HG03432 (cell line): ENCODE measurements at regions not wholly inside any gene's neighbourhood (a gene's known extent, or its start where the extent isn't known, plus 50 kb on each side); places are given as distances from the start of the nearest gene placed in this dataset.

Experiments
- ATAC-seq: cut with Tn5 transposase; IDR thresholded peaks from one replicate; pipeline ENCODE4 v1.9.1; 2021; ENCODE audit warnings: mild to moderate bottlenecking, moderate library complexity; ENCODE audit not compliant: unreplicated experiment

DNA sequence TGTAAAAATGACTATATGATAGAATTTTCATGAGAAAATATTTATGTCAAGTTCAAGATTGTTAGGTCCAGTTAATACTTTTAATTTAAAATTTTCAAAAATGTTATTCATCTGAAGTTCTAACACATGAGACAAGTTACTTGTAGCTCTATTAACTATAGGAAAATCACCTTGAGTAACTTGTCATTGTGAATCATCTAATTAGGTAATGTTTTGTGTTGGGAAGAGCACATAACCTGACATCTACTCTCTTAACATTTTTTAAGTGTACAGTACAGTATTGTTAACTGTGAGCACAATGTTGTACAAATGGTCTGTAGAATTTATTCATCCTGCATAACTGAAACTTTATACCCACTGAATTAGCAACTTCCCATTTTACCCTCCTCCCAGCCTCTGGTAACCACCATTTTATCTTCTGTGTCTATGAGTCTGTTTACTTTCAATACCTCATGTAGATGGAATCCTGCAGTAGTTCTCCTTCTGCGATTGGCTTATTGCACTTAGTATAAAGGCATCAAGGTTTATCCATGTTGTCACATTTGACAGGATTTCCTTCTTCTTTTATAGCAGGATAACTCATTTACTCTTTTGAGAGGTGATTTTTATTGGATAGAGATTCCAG, 54.6 kb downstream of the ARL4A start:
- ATAC-seq: no peak

DNA sequence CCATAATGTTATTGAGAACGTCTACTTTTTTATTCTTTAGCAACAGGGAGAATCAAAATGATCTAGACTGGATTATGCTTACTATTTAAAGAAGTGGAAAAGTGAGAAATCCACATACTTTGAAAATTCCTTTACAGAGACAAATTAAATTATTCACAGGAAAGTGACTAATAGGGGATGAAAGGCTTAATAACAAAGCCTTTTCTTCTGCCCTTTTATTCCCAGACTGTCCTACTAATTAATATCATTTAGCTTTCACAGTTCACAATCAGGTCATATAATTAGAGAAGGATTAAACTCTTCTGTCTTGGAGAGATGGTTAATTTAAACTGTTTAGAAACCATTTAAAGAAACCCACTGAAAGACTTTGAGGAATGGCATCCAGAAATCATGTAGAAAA, 58.8 kb downstream of the ARL4A start:
- no peak for ATAC-seq

DNA sequence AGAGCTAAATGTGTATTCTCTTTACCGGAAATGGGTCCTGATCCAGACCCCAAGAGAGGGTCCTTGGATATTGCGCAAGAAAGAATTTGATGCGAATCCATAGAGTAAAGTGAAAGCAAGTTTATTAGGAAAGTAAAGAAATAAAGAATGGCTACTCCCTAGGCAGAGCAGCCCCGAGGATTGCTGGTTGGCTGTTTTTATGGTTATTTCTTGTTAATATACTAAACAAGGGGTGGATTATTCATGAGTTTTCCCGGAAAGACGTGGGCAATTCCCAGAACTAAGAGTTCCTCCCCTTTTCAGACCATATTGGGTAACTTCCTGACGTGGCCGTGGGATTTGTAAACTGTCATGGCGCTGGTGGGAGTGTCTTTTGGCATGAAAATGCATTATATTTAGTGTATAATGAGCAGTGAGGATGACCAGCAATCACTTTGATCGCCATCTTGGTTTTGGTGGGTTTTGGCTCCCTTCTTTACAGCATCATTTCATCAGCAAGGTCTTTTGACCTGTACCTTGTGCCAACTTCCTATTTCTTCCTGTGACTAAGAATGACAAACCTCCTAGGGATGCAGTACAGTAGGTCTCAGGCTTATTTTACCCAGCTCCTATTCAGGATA, 60.4 kb downstream of the ARL4A start:
- no peak for ATAC-seq

DNA sequence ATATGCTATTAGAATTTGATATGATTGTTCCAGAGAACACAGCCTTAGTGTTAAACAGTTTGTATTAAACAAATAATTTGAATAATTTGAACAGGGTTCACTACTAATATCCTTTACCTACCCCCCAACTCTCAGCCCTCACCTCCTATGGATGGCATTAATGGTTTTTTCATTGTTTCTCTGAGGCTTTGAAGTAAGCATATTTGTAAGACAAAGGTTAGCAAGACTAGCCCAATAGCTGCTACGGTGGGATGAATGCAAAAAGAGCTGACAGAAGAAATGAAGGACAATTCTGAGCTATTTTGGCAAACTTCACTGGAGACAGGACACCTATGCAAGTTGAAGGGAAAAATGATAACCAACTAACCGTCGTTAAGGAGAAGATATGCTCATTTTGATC, 61.6 kb downstream of the ARL4A start:
- no peak for ATAC-seq

DNA sequence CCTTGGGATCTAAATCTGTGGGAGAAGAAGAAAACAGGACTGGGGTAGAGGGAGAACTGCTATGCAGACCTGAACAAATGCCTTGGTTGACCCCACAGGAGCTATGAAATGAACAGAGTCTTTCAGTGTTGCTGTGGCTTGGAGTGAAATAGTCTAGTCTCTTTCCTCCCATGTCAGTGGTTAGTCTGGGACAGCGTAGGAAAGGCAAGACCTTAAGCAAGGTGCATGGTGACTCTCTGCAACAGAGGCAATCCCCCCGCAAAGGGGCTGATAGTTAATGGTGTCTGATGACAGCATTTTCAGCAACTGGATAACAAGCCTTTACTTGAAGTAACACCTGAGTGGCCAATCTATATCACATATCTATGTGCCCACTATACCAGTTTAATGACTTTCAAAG, 62.3 kb downstream of the ARL4A start:
- ATAC-seq: no peak

DNA sequence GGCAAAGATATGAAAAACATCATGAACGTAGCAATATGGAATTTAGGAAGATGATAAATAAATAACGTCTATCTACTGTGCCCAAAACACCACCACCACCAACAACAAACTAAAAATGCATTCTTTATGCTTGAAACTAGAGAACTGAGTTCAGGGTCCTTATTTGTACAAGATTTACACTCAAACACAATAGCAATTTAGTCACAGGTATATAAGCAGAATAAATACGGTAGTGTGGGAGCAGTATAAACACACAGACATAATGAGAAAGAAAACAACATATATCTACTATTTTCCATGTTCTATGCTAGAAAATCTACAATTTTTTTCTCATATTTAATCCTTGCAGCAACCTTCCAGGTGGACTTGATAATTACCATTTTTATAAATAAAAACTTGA, 64.3 kb downstream of the ARL4A start:
- no peak for ATAC-seq

DNA sequence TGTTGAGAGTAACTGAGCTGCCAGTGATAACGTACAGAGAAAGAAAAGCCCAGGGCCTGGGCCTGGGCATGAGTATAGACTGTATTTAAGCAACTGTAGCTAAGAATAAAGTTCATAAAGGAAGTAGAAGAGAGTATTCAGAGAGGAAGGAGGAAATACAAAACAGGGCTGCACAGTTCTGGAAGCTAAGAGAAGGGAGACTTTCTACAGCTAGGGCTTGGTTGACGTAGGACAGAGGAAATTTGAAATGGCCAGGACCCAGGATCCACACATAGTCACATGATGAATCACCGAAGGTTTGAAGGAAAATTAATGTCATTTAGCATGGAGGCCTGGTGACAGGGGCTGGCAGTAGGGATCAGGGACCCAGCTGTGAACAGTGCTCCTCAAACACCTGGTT, 66.7 kb downstream of the ARL4A start:
- ATAC-seq: no peak

DNA sequence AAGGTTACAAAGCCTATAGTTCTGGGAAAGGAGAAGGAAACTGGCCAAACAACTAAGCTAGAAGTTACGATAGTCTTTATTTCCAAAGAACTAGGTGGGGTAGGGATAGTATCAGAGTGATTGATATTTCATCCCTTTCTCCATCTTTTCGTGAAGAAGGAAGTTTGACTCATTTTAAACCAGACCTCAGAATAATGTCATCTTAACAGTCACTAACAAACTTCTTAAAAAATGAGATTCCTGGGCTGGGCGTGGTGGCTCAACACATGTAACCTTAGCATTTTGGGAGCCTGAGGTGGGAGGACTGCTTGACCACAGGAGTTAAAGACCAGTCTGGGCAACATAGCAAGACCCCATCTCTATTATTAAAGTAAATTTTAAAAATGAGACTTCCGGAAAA, 69.4 kb downstream of the ARL4A start:
- ATAC-seq: no peak

DNA sequence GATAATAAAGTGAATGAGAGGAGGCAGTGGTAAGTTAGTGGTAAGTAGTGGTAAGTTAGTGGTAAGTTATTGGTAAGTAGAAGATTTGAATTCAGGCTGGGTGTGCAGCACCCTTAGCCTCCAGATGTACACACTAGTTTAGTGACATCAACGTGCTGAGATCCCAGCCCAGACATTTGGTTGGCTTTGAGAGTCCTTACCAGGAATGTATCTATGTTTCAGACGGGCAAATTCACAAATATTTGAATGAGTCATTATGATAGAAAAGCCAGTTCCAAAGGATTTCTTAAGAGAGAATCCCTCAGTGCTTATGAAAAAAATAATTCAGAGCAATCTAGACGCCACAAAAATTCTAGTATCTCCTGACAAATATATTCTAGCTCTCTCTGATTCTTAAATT, 70.0 kb downstream of the ARL4A start:
- ATAC-seq: no peak

DNA sequence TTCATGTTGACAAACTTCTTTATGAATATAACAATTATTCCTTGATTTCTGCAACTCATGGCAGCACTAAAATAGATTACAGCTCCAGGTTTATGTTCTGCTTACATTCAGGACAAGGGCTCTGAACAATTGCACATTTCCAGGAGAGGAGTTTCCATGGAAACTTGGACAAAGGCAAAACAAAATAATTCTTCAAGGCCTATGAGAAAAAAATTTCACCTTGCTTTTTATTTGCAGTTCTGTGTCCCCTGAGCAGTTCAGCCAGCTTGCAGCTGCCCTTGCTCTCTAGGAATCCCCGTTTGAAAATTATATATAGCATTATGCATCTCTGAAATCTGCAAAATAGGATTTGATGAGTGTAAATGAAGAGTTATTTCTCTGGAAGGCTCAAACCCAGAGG, 71.7 kb downstream of the ARL4A start:
- no peak for ATAC-seq

DNA sequence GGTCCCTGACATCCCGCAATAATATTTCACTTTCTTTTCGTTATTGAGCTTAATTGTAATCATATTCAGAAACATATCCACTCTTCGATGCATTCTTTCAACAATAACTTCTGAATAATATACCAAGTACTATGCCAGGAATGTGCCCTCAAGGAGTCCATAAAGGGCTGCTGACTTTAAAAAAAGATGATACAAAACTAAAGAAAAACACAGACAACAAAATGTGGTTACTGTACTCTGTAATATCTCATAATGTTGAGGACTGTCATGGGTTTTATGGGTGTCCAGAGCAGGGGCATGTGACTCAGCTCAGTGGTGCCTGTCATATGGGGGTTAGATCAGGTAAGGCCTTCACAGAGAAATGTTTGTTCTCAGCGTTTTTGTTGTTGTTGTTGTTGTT, 73.7 kb downstream of the ARL4A start:
- no peak for ATAC-seq

DNA sequence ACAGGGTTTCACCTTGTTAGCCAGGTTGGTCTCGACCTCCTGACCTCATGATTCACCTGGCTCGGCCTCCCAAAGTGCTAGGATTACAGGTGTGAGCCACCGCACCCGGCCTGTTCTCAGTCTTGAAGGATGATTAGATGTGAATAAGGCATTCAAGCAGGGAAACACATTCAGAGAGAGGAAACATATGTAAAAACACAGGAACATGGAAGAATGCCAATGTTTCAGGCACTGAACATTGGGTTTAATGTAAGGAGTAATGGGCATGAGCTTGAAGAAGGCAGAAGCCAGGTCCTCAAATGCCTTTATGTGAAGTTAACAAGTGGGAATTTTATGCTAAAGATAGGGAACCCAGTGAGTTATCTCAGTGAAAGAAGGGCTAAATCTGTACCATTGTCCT, 74.3 kb downstream of the ARL4A start:
- no peak for ATAC-seq

DNA sequence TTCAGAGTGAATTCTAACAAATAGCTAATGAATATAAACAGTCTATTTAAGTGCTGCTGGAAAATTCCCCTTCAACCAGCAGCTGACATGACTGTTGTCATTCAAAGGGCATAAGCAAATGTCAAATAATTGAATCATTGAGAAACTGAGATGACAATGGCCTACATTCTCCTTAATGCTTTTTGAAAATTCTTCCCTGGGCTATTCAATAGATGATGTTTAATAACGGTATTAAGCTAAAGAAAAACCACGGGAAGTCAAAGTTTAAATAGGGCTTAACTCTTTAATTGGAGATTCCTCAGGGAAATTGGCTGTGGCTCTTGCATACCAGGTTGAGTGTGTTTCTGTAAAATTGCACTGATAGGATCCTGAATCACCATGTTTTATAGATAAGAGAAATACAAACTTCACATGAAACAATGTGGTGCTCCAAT, 77.0 kb downstream of the ARL4A start:
- peak; percentile 62 for ATAC-seq

DNA sequence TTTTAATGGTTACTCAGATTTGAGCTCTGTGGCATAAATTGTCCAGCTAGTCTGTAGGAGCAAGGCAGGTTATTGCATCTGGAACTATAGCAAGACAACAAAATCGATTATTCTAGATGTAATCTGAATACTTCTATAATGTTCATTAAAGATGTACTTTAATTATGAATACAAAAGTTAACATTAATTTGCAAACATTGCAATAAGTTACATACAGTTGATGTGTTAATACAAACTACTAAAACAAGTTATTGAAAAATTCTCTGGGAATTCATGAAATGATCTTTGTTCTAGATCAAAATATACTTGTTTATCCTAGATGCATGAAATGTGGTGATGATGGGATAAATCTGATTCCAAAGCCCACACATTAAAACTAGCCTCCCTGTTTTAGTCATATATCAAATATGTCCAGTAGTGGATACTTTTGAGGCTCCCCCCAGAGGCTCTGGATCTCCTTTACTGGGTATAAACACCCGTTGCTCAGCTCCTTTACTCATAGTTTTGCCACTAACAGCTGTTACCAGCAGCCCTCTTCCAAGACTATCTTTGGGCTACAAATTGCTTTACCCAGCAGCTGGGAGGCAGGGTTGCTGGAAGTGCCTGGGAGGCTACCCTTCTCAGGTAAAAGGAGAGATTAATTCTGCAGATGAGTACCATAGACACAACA, 78.1 kb downstream of the ARL4A start:
- no peak for ATAC-seq

DNA sequence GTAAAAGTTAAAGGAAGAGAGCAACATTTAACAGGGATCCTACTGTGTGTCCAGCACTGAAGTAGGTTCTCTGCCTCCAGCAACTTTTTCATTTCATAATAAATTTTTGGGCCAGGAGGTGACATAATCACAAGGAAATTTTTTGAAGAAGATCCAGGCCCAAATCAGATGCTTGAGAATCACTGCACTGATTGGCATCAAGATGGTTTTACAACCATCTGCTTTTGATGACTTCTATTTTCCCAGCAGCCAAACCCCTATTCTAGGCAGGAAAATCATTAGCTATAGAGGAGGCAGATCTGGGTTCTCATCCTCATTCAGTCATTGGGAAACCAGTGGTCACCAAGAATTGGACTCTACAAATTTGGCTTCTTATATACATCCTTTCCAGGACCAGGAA, 79.0 kb downstream of the ARL4A start:
- no peak for ATAC-seq

DNA sequence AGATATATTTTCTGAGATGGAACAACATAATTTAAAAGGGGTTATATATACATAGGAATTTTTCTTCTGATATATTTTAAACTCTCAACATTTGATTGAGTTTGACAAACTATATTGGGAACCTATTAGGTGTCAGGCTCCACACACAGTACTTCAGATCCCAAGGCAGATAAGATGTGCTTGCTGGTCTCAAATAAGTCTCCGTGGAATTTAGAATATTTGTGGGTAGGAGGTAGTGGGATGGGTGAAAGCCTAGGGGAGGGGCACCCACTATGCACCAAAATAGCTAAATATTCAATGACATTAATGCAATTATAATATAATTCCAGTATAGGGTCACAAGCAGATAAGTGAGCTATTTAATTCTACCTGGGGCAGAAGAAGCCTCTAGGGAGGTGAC, 81.5 kb downstream of the ARL4A start:
- no peak for ATAC-seq

DNA sequence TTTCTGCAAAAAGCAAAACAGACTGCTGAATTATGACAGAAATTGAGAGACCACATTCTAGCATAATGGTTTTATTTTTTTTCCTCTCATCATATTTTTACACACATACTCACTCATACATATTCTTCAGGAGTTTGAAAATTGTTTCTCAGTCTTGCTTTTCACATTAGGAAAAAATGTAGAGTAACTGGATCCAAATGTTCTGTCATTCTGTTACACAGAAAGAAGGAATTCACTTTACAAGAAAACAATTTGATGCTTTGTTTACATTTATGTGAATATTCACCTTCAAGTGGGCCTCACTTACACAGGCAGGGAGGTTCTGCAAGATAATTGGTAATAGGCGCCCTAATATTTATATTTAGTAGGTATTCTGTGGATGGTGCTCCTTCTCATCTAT, 82.0 kb downstream of the ARL4A start:
- ATAC-seq: no peak

DNA sequence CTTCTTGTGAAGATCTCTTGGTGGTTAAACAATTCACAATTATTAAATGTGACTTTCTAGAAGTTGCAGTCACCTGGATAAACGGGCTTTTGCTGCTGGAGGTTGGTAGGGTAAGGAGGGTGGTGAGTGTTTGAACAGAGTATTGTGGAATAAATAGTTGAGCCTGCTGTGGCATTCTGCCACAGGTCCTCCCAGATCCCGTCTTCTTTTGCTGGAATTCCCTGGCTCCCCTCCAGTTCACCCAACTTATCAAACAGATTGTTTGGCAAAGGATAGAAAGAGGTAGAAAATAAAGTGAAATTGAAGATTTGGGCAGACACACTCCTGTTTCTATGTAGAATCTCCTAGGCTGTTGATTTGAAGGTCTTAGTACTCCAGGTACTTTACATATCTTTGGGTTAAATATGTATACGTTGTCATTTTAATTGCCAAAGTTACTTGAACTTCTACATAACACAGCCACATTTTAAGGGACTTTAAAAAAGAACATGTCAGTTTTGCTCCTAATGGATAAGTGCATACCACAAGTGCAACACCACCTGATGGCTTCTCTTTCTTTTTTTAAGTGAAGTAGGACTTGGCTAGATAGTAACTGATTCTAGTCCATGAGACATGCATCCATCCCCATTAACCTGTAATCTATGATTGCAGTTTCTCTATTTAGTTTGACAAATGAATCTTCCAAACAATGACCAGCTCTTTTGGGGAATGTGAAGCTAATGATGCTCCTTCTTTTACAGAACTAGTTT, 83.0 kb downstream of the ARL4A start:
- no peak for ATAC-seq

DNA sequence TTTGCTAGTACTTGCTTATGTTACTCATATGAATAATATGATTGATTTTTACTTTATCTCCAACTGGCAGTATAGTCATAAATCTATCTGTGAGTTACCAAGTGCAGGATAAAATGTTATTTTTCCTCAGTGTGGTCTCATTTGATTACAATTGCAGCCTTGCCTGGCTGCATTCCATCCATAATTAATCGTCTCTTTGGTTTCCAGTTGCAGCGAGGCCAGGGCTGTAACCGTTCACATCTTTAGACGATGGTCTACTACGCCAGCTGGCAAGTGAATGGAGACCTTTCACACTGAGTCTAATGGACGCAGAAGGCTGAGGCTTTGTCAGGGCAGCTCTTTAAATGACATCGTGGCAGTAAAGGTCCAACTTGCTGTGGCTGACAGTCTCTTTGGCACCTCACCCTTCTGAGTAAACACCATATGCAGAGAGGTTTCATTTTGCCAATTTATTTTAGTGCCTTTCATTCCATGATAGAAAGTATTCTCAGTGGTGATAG, 84.0 kb downstream of the ARL4A start:
- no peak for ATAC-seq

DNA sequence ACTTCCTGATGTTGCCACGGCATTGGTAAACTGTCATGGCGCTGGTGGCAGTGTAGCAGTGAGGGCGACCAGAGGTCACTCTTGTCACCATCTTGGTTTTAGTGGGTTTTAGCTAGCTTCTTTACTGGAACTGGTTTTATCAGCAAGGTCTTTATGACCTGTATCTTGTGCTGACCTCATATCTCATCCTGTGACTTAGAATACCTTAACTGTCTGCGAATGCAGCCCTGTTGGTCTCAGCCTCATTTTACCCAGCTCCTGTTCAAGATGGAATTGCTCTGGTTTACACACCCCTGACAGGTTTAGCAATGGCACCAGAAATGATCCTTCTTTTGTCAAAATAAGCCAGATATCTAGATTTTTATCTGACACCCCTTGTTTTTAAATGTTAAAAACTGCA, 85.3 kb downstream of the ARL4A start:
- ATAC-seq: no peak

DNA sequence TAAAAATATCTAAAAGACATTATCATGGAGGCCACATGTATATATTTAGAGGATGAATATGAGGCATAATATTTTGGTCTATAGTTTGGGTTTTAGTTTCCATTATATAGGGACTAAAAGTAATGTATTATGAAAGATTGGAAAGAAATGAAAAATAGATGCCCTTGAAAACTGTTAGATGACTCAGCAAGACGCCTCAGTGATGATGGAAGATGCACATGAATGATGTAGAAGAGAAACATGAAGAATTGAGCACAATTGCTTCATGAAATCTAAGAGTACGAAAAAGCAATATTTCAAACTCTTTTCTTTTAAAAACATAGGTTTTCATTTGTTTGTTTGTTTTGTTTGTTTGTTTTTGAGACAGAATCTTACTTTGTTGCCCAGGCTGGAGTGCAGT, 89.8 kb downstream of the ARL4A start:
- no peak for ATAC-seq

DNA sequence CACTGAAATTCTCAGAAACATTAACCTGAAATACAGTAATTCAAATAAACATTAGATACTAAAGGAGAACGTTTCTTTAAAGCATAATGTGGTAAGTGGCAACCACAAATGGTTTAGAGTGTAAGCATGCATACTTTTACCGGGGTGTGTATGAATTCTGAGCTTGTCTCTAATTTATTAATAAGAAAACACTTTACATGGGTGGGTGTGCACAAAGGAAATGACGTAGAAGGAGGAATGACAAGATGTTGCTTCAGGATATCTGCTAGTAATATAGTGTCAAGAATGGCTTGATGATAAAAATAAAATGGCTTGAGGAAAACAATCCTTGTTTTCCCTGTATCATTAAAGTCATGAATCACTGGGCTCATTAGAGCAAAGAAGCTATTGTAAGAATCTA, 92.5 kb downstream of the ARL4A start:
- ATAC-seq: no peak
